SK-N-SH (cell line): ENCODE measurements at regions not wholly inside any gene's neighbourhood (a gene's known extent, or its start where the extent isn't known, plus 50 kb on each side); places are given as distances from the start of the nearest gene placed in this dataset.
A peak's percentile ranks its signal among the peaks of the same experiment; 100 is the strongest.

Experiments used
- CTCF ChIA-PET: fragments of 300-600, 350-600 bp; formaldehyde crosslinking; extraction: SDS; loops from one replicate; lab custom pipeline; 2021; lab: Yijun Ruan, JAX
- POLR2A ChIA-PET: fragments of 350-600 bp; sonication (Branson Sonifier 250); formaldehyde crosslinking; extraction: SDS; loops from one replicate; lab custom pipeline; 2020; ENCODE audit warnings: antibody characterized with exemption, inconsistent platforms; lab: Yijun Ruan, JAX
- DNase-seq: peaks from one replicate; pipeline ENCODE4 v3.0.0; 2012
- H2AFZ ChIP-seq: fragments of 200-600 bp; sonication (generic); 2 replicates; pipeline ENCODE4 v1.8.1; 2016; ENCODE audit warnings: antibody characterized with exemption, mild to moderate bottlenecking, low read depth
- H3F3A ChIP-seq: fragments of 200-600 bp; sonication (generic); replicated peaks from 2 replicates; pipeline ENCODE3; 2016; ENCODE audit warnings: antibody characterized with exemption, mild to moderate bottlenecking; ENCODE audit not compliant: insufficient read depth
- H3K27ac ChIP-seq, 2 experiments: fragments of 200-500 bp in 1 of 2; fragments of 200-600 bp in 1 of 2; sonication (Bioruptor generic) in 1 of 2; sonication (generic), shearing (Covaris generic) in 1 of 2; 2 replicates each; pipeline versions ENCODE4 v1.5.1 to v1.6.1; 2014 to 2016; ENCODE audit warnings: low read depth in 2 of 2, inconsistent platforms in 1 of 2, low read length in 1 of 2, mild to moderate bottlenecking in 1 of 2, mixed read lengths in 1 of 2
- H3K27me3 ChIP-seq: fragments of 200-600 bp; sonication (generic), shearing (Covaris generic); 2 replicates; pipeline ENCODE4 v1.6.1; 2016; ENCODE audit warnings: mixed run types; ENCODE audit not compliant: insufficient read depth
- H3K36me3 ChIP-seq, 2 experiments: fragments of 200-500 bp in 1 of 2; fragments of 200-600 bp in 1 of 2; sonication (Bioruptor generic) in 1 of 2; sonication (generic) in 1 of 2; replicated peaks in 1 of 2; 2 replicates each; pipeline versions ENCODE3 to v1.5.1; 2014 to 2016; ENCODE audit warnings: low read length in 1 of 2, mild to moderate bottlenecking in 1 of 2; ENCODE audit not compliant: insufficient read depth in 2 of 2, control insufficient read depth in 1 of 2
- H3K4me1 ChIP-seq, 2 experiments: fragments of 200-500 bp in 1 of 2; fragments of 200-600 bp in 1 of 2; sonication (Bioruptor generic) in 1 of 2; sonication (generic), shearing (Covaris generic) in 1 of 2; 2 replicates each; pipeline versions ENCODE4 v1.5.1 to v1.6.1; 2014 to 2016; ENCODE audit warnings: low read depth in 1 of 2, low read length in 1 of 2, mixed run types in 1 of 2; ENCODE audit not compliant: insufficient read depth in 2 of 2, control insufficient read depth in 1 of 2
- H3K4me2 ChIP-seq: fragments of 200-600 bp; sonication (generic), shearing (Covaris generic); 2 replicates; pipeline ENCODE4 v1.6.1; 2017; ENCODE audit warnings: mixed run types
- H3K4me3 ChIP-seq, 2 experiments: fragments of 200-500 bp in 1 of 2; fragments of 200-600 bp in 1 of 2; sonication (Bioruptor generic) in 1 of 2; sonication (generic), shearing (Covaris generic) in 1 of 2; 2 replicates each; pipeline versions ENCODE4 v1.5.1 to v1.8.1; 2014 to 2016; ENCODE audit warnings: low read depth in 2 of 2, inconsistent platforms in 1 of 2, low read length in 1 of 2, mild to moderate bottlenecking in 1 of 2, mixed read lengths in 1 of 2, moderate library complexity in 1 of 2
- H3K79me2 ChIP-seq: fragments of 200-600 bp; sonication (generic); 2 replicates; pipeline ENCODE4 v1.8.1; 2017; ENCODE audit warnings: mild to moderate bottlenecking; ENCODE audit not compliant: insufficient read depth
- H3K9ac ChIP-seq: fragments of 200-600 bp; sonication (generic); 2 replicates; pipeline ENCODE4 v1.6.1; 2017; ENCODE audit warnings: mixed run types
- H3K9me2 ChIP-seq: fragments of 200-600 bp; sonication (generic); 2 replicates; pipeline ENCODE4 v1.6.1; 2017; ENCODE audit warnings: mixed run types
- H3K9me3 ChIP-seq: fragments of 200-600 bp; sonication (generic); 2 replicates; pipeline ENCODE4 v1.6.1; 2017; ENCODE audit warnings: mixed run types, mild to moderate bottlenecking, moderate library complexity
- H4K20me1 ChIP-seq: fragments of 200-600 bp; sonication (generic); 2 replicates; pipeline ENCODE4 v1.6.1; 2017; ENCODE audit warnings: mild to moderate bottlenecking, mixed run types; ENCODE audit not compliant: insufficient read depth
- CHD2 ChIP-seq: fragments of 150-350 bp; IDR thresholded peaks from 2 replicates; pipeline ENCODE4 v1.6.1; 2018; ENCODE audit warnings: low read length; ENCODE audit not compliant: partially characterized antibody
- EP300 ChIP-seq, 2 experiments: IDR thresholded peaks; 2 replicates each; pipeline versions ENCODE4 v1.4.0 to v1.6.1; 2012; ENCODE audit warnings: borderline replicate concordance in 1 of 2, low read depth in 1 of 2, low read length in 1 of 2
- MEF2A ChIP-seq: IDR thresholded peaks from 2 replicates; pipeline ENCODE4 v1.4.0; 2012; ENCODE audit warnings: low read depth, borderline replicate concordance
- RAD21 ChIP-seq: IDR thresholded peaks from 2 replicates; pipeline ENCODE4 v1.6.1; 2012; ENCODE audit warnings: mild to moderate bottlenecking, low read length
- RCOR1 ChIP-seq: fragments of 150-350 bp; IDR thresholded peaks from 2 replicates; pipeline ENCODE4 v1.6.1; 2017; ENCODE audit warnings: antibody characterized with exemption, low read length
- RFX5 ChIP-seq: IDR thresholded peaks from 2 replicates; pipeline ENCODE4 v1.6.1; 2012; ENCODE audit warnings: mild to moderate bottlenecking, improper control_type of control experiment, low read length
- RXRA ChIP-seq: IDR thresholded peaks from 2 replicates; pipeline ENCODE4 v1.4.0; 2012; ENCODE audit warnings: low read depth, mild to moderate bottlenecking, borderline replicate concordance
- TCF12 ChIP-seq: IDR thresholded peaks from 2 replicates; pipeline ENCODE4 v1.4.0; 2012
- USF2 ChIP-seq: fragments of 150-350 bp; IDR thresholded peaks from 2 replicates; pipeline ENCODE4 v1.6.1; 2017; ENCODE audit warnings: antibody characterized with exemption, low read length, low read depth, borderline replicate concordance
- WGBS: methylation state at CpG from one replicate; pipeline ENCODE4 v1.1.6; 2017; ENCODE audit warnings: low lambda C conversion rate; 5-methylcytosine and 5-hydroxymethylcytosine counted together

- Histone ChIP-seq H3K9me2 (no peaks in the 10 kb centered on the region), H3K4me3 (no peak overlapping the region), H3K4me2 (no peak overlapping the region), H3K27ac (no peak overlapping the region), H3K36me3 (no peaks in the 10 kb centered on the region), H3F3A (no peaks in the 10 kb centered on the region), H3K9me3 (no peaks in the 10 kb centered on the region), H3K79me2 (no peaks in the 10 kb centered on the region), H3K9ac (no peak overlapping the region), H3K4me1 (no peaks in the 10 kb centered on the region), H4K20me1 (no peaks in the 10 kb centered on the region), H2AFZ (no peak overlapping the region), H3K27me3 (no peaks in the 10 kb centered on the region)
- 15% methylated on average over 1 of the region's 1 CpG for WGBS
- TF ChIP-seq RCOR1: no peak
- CTCF ChIA-PET: no interaction called here
- POLR2A ChIA-PET: no interaction called here
- no peak for DNase-seq
Measured at GRCh38 chr9:2248768-2249265, 233.7 kb downstream of the SMARCA2 start.

- no peaks in the 10 kb centered on the region for H3K4me1 ChIP-seq
- no peak overlapping the region for H3K4me2 ChIP-seq
- DNase-seq: no peak
- no peak overlapping the region for H3K9ac ChIP-seq
- H3K9me3 ChIP-seq: no peaks in the 10 kb centered on the region
- H4K20me1 ChIP-seq: no peaks in the 10 kb centered on the region
- H2AFZ ChIP-seq: no peak overlapping the region
- H3F3A ChIP-seq: no peaks in the 10 kb centered on the region
- H3K4me3 ChIP-seq: no peak overlapping the region
- no peak for TF ChIP-seq RXRA
- TF ChIP-seq TCF12: no peak
- TF ChIP-seq CHD2: no peak
- no peak for TF ChIP-seq RFX5
- no peak for TF ChIP-seq EP300 (IDR thresholded peaks at IDR 0.05; ENCODE audit: borderline replicate concordance in 1 of 2, low read depth in 1 of 2, low read length in 1 of 2)
- TF ChIP-seq USF2: no peak
- TF ChIP-seq RAD21: no peak
- H3K27ac ChIP-seq: no peak overlapping the region
- no peaks in the 10 kb centered on the region for H3K79me2 ChIP-seq
- no peaks in the 10 kb centered on the region for H3K9me2 ChIP-seq
- H3K36me3 ChIP-seq: no peaks in the 10 kb centered on the region
- POLR2A ChIA-PET: no interaction called here
- H3K27me3 ChIP-seq: no peaks in the 10 kb centered on the region; the same call in 1 of the 2 replicates
- CTCF ChIA-PET: interaction anchor here (1.1 kb wide), 1 partner anchor 11 kb away, joined by 5 read pairs; no protein-coding TSS in a partner anchor
- 63% methylated on average over 7 of the region's 8 CpGs for WGBS
Measured at GRCh38 chr9:2253636-2254580, 238.8 kb downstream of the SMARCA2 start.

GRCh38 chr9:2255128-2255527 lies 240.0 kb downstream of the SMARCA2 start:
- Histone ChIP-seq H3K9ac (no peak overlapping the region), H3K36me3 (no peaks in the 10 kb centered on the region), H2AFZ (no peak overlapping the region), H3K4me3 (no peak overlapping the region), H3K27ac (no peak overlapping the region), H3K9me3 (no peaks in the 10 kb centered on the region), H3F3A (no peaks in the 10 kb centered on the region), H3K9me2 (no peaks in the 10 kb centered on the region), H4K20me1 (no peaks in the 10 kb centered on the region), H3K4me2 (no peak overlapping the region), H3K4me1 (no peaks in the 10 kb centered on the region), H3K27me3 (no peaks in the 10 kb centered on the region; the same call in 1 of the 2 replicates), H3K79me2 (no peaks in the 10 kb centered on the region)
- 76% methylated on average over 10 of the region's 10 CpGs for WGBS
- no peak for TF ChIP-seq MEF2A
- TF ChIP-seq RAD21: 0 out of 2 replicates have a peak, but pooled peaks have one; percentile 10
- no peak for DNase-seq
- ChIA-PET CTCF (interaction anchor here (1.1 kb wide), 1 partner anchor 12 kb away, joined by 5 read pairs; no protein-coding TSS in a partner anchor), POLR2A (no interaction called here)
